ENCODE measurements at regions not wholly inside any gene's neighbourhood (a gene's known extent, or its start where the extent isn't known, plus 50 kb on each side); places are given as distances from the start of the nearest gene placed in this dataset.
A peak's percentile ranks its signal among the peaks of the same experiment; 100 is the strongest.
"Not testable (repeated sequence)": the region's sequence is repeated elsewhere in the genome, so short reads cannot be mapped to it uniquely, and the experiment has no call there.

DNA sequence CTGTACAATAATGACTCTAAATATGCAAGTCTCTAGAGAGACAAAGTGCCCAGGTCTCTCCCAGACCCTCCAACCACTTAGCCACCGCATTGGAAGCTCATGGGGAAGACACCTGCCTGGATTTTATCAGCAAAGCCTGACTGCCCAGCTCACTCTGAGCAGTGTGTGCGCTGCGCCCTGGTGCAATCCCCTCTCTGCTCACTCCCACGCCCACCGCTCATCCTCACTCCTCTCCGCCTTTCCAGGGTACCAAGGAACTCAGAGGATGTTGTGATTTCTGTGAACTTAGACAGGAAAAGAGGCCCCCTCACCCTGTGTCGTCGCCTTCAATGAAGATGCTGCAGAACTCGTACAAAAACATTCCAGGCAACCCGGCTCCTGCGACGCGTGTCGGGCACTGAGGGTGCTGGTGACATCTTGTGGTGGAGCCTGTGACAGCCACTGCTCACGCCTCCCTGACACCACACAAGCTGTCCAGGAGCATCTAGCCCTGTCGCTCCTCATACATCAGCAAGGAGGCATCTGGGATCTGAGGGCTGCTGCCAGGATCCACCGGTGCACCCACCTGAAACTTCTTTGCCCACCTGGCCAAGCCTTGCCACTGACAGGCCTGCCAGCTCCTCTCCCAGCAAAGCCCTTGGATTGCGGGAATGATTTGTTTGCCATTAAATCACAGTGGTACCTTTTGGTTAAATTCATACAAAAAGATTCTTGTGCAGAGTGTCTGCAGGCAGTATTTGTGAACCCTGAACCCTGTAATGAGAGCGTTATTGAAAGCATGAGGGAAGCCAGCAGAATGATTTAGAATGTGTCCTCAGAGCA lies 220.4 kb downstream of the ZNF516 start:
- H3K36me3 ChIP-seq: no peaks in the 10 kb centered on the region
- TF ChIP-seq, protein P1, sequence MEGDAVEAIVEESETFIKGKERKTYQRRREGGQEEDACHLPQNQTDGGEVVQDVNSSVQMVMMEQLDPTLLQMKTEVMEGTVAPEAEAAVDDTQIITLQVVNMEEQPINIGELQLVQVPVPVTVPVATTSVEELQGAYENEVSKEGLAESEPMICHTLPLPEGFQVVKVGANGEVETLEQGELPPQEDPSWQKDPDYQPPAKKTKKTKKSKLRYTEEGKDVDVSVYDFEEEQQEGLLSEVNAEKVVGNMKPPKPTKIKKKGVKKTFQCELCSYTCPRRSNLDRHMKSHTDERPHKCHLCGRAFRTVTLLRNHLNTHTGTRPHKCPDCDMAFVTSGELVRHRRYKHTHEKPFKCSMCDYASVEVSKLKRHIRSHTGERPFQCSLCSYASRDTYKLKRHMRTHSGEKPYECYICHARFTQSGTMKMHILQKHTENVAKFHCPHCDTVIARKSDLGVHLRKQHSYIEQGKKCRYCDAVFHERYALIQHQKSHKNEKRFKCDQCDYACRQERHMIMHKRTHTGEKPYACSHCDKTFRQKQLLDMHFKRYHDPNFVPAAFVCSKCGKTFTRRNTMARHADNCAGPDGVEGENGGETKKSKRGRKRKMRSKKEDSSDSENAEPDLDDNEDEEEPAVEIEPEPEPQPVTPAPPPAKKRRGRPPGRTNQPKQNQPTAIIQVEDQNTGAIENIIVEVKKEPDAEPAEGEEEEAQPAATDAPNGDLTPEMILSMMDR (IDR thresholded peaks at IDR 0.05): peak; percentile 74
- TF ChIP-seq EZH2 (IDR thresholded peaks at IDR 0.05) (no peak), EZH2phosphoT487 (IDR thresholded peaks at IDR 0.05) (no peak)
- H3K9ac ChIP-seq: no peak overlapping the region
- H3K4me2 ChIP-seq: no peak overlapping the region
- no peaks in the 10 kb centered on the region for H3K4me1 ChIP-seq
- no peaks in the 10 kb centered on the region for H3K27me3 ChIP-seq
- peak overlapping the region; percentile 94 for H2AFZ ChIP-seq (replicated peaks)
- H4K20me1 ChIP-seq (ENCODE audit: low read depth): no peaks in the 10 kb centered on the region
- H3F3A ChIP-seq (ENCODE audit: low read depth): no peaks in the 10 kb centered on the region
- H3K79me2 ChIP-seq (ENCODE audit: low read depth): no peaks in the 10 kb centered on the region
- no peaks in the 10 kb centered on the region for H3K36me3 Mint-ChIP-seq
- H3K27ac Mint-ChIP-seq: peak overlapping the region; percentile 74
- H3K27ac ChIP-seq: no peak overlapping the region
- peaks cover 11% of the 10 kb centered on the region for H3K4me1 Mint-ChIP-seq
- H3K4me3 ChIP-seq: no peak overlapping the region
- no peaks in the 10 kb centered on the region for H3K9me3 ChIP-seq (ENCODE audit: low read depth)
- no peak overlapping the region for H3K4me3 Mint-ChIP-seq
- peaks cover 9% of the 10 kb centered on the region for H3K27me3 Mint-ChIP-seq (ENCODE audit: insufficient read depth, low read depth)
- DNase-seq (ENCODE audit: low spot score): peak; percentile 85
- H3K9me3 Mint-ChIP-seq: peaks cover 4% of the 10 kb centered on the region

DNA sequence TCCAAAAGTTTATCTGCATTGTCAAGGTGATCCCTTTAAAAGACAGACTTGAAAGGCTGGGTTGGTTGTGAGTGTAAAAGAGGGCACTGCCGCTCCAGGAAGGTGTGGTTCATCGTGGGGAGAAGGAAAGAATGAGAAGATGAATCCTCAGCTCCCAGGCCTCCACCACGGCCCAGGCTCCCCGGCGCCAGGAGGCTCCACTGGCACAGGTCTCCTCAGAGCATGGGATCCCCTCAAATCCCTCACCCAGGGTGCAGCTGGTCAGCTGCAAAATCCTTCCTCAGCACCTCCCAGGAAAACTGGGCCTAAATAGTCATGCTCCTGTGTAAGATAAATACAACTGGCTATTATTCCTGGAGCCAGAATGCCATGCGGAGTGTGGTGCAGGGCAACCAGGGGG lies 221.1 kb downstream of the ZNF516 start:
- TF ChIP-seq EZH2 (IDR thresholded peaks at IDR 0.05) (no peak), EZH2phosphoT487 (IDR thresholded peaks at IDR 0.05) (no peak)
- TF ChIP-seq, protein P1 (IDR thresholded peaks at IDR 0.05): no peak
- Mint-ChIP-seq H3K27me3 (ENCODE audit: insufficient read depth, low read depth) (peaks cover 10% of the 10 kb centered on the region), H3K9me3 (peaks cover 4% of the 10 kb centered on the region), H3K4me3 (no peak overlapping the region), H3K4me1 (peaks cover 11% of the 10 kb centered on the region), H3K27ac (no peak overlapping the region), H3K36me3 (no peaks in the 10 kb centered on the region)
- no peak overlapping the region for H3K4me2 ChIP-seq
- H2AFZ ChIP-seq (replicated peaks): peak overlapping the region; percentile 94
- H3K9ac ChIP-seq: no peak overlapping the region
- DNase-seq (ENCODE audit: low spot score): no peak
- no peaks in the 10 kb centered on the region for H3K36me3 ChIP-seq
- no peaks in the 10 kb centered on the region for H3F3A ChIP-seq (ENCODE audit: low read depth)
- no peaks in the 10 kb centered on the region for H3K9me3 ChIP-seq (ENCODE audit: low read depth)
- no peaks in the 10 kb centered on the region for H3K27me3 ChIP-seq
- H4K20me1 ChIP-seq (ENCODE audit: low read depth): no peaks in the 10 kb centered on the region
- H3K27ac ChIP-seq: no peak overlapping the region
- no peaks in the 10 kb centered on the region for H3K4me1 ChIP-seq
- no peak overlapping the region for H3K4me3 ChIP-seq
- no peaks in the 10 kb centered on the region for H3K79me2 ChIP-seq (ENCODE audit: low read depth)

DNA sequence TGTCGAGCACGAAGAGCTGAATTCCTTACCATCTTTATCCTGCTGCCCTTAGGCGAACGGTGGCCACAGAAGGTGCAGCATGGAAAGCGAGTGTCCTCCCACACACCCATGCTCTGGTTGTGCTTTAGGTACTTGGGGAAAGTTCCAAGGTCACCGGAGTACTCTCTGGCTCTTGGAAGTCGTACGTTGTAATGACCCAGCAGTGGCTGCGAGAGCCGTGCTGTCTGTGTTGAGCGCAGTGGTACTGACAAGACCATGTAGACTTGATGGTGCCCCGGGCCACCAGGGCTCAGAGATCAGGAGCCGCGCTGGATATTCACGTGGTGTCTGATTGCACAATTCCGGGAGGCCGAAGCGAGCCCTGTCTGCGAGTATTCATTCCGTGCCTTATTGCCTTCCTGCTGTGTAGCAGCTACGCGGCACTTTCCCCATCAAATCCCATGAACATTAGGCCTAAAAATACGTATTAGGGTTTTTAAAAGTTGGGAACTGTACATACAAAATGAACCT lies 222.0 kb downstream of the ZNF516 start:
- Histone ChIP-seq H2AFZ (replicated peaks) (no peak overlapping the region), H3F3A (ENCODE audit: low read depth) (no peaks in the 10 kb centered on the region), H3K4me2 (no peak overlapping the region), H4K20me1 (ENCODE audit: low read depth) (no peaks in the 10 kb centered on the region), H3K4me3 (no peak overlapping the region), H3K79me2 (ENCODE audit: low read depth) (no peaks in the 10 kb centered on the region), H3K36me3 (no peaks in the 10 kb centered on the region), H3K27ac (no peak overlapping the region), H3K4me1 (no peaks in the 10 kb centered on the region), H3K9me3 (ENCODE audit: low read depth) (no peaks in the 10 kb centered on the region), H3K27me3 (no peaks in the 10 kb centered on the region), H3K9ac (no peak overlapping the region)
- H3K4me3 Mint-ChIP-seq: no peak overlapping the region
- peaks cover 4% of the 10 kb centered on the region for H3K9me3 Mint-ChIP-seq
- TF ChIP-seq EZH2phosphoT487 (IDR thresholded peaks at IDR 0.05) (no peak), EZH2 (IDR thresholded peaks at IDR 0.05) (no peak)
- TF ChIP-seq, protein P1 (IDR thresholded peaks at IDR 0.05): no peak
- H3K4me1 Mint-ChIP-seq: peaks cover 11% of the 10 kb centered on the region
- H3K27ac Mint-ChIP-seq: peak overlapping the region; percentile 53
- peaks cover 10% of the 10 kb centered on the region for H3K27me3 Mint-ChIP-seq (ENCODE audit: insufficient read depth, low read depth)
- H3K36me3 Mint-ChIP-seq: no peaks in the 10 kb centered on the region
- DNase-seq (ENCODE audit: low spot score): no peak

DNA sequence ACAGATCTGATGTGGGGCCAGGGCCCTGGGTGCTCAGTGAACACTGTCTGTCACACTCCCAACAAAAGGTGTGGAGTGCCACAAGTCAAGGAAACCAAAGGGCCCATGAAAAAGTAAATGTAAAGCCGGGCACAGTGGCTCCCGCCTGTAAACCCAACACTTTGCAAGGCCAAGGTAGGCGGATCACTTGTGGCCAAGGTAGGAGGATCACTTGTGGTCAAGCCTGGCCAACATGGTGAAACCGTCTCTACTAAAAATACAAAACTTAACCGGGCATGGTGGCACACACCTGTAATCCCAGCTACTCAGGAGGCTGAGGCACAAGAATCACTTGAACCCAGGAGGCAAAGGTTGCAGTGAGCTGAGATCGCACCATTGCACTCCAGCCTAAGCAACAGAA lies 227.6 kb downstream of the ZNF516 start:
- H3K4me3 Mint-ChIP-seq; H3K36me3 ChIP-seq; H4K20me1 ChIP-seq (ENCODE audit: low read depth); H3K27me3 ChIP-seq; H3K27me3 Mint-ChIP-seq (ENCODE audit: insufficient read depth, low read depth); H2AFZ ChIP-seq (replicated peaks); H3K36me3 Mint-ChIP-seq; H3K79me2 ChIP-seq (ENCODE audit: low read depth); H3K9ac ChIP-seq; H3K9me3 ChIP-seq (ENCODE audit: low read depth); H3K4me3 ChIP-seq; H3K27ac Mint-ChIP-seq; H3K27ac ChIP-seq; DNase-seq (ENCODE audit: low spot score); H3K4me2 ChIP-seq; H3K9me3 Mint-ChIP-seq: not testable (repeated sequence)
- Histone ChIP-seq H3F3A (ENCODE audit: low read depth) (peaks cover 11% of the 10 kb centered on the region), H3K4me1 (peaks cover 36% of the 10 kb centered on the region)
- H3K4me1 Mint-ChIP-seq: peaks cover 27% of the 10 kb centered on the region
